Suprapubic skin (tissue), 4 donors: ENCODE measurements at regions not wholly inside any gene's neighbourhood (a gene's known extent, or its start where the extent isn't known, plus 50 kb on each side); places are given as distances from the start of the nearest gene placed in this dataset.

Experiments used
- POLR2A ChIP-seq, 2 donors: fragments of 450-650 bp; IDR thresholded peaks; one replicate each; pipeline ENCODE4 v1.6.1; 2017; ENCODE audit warnings: antibody characterized with exemption in 2 of 2, mild to moderate bottlenecking in 2 of 2, moderate library complexity in 2 of 2
- POLR2AphosphoS5 ChIP-seq, 3 donors: sonication (generic); formaldehyde crosslinking; IDR thresholded peaks; one replicate each; pipeline ENCODE4 v1.6.1; 2017; ENCODE audit warnings: antibody characterized with exemption in 3 of 3
- TF ChIP-seq, protein P1 (sequence below), 2 donors: fragments of 200-600 bp in 1 of 2; fragments of 450-650 bp in 1 of 2; sonication (generic) in 1 of 2; IDR thresholded peaks; one replicate each; pipeline ENCODE4 v1.5.1; 2016 to 2019; ENCODE audit warnings: antibody characterized with exemption in 2 of 2, mild to moderate bottlenecking in 1 of 2, moderate library complexity in 1 of 2

DNA sequence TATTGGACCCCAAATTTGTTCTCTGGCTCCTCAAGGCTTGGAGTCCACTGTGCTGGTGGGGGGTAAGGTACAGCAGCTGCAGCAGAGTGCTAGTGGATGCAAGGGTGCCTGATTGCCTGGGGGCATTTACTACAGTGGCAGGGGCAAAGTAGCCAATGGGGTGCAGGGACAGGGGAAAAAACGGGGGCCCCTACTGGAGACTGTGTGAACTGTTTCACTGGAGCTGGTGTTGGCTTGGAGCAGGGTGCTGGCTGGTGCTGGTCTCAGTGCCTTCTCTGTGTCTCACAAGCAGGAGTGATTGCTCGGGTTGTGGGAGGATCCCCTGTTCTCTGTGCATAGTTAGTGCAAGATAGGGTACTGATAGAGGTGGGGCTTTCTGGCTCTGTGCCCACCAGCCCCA lies 935.9 kb downstream of the JRKL start:
- TF ChIP-seq POLR2A (IDR thresholded peaks at IDR 0.05) (no peak), POLR2AphosphoS5 (IDR thresholded peaks at IDR 0.05) (no peak)
- TF ChIP-seq, protein P1, sequence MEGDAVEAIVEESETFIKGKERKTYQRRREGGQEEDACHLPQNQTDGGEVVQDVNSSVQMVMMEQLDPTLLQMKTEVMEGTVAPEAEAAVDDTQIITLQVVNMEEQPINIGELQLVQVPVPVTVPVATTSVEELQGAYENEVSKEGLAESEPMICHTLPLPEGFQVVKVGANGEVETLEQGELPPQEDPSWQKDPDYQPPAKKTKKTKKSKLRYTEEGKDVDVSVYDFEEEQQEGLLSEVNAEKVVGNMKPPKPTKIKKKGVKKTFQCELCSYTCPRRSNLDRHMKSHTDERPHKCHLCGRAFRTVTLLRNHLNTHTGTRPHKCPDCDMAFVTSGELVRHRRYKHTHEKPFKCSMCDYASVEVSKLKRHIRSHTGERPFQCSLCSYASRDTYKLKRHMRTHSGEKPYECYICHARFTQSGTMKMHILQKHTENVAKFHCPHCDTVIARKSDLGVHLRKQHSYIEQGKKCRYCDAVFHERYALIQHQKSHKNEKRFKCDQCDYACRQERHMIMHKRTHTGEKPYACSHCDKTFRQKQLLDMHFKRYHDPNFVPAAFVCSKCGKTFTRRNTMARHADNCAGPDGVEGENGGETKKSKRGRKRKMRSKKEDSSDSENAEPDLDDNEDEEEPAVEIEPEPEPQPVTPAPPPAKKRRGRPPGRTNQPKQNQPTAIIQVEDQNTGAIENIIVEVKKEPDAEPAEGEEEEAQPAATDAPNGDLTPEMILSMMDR (IDR thresholded peaks at IDR 0.05): no peak
